Endothelial cell of umbilical vein (primary cell): ENCODE measurements at regions not wholly inside any gene's neighbourhood (a gene's known extent, or its start where the extent isn't known, plus 50 kb on each side); places are given as distances from the start of the nearest gene placed in this dataset.

Experiments used
- BruUV-seq: library from RNA; stranded (reverse); fragments of 400-500 nt; replicated peaks from 2 replicates; lab custom pipeline; 2021; lab: Mats Ljungman, UMichigan
- CTCF ChIA-PET: fragments of 300-600, 350-600 bp; sonication (Branson Sonifier 250); formaldehyde crosslinking; loops from one replicate; lab custom pipeline; 2021; ENCODE audit warnings: antibody characterized with exemption, inconsistent platforms; lab: Charles Lee
- POLR2A ChIA-PET: fragments of 300-600, 350-600 bp; sonication (Branson Sonifier 250); formaldehyde crosslinking; loops from one replicate; lab custom pipeline; 2021; ENCODE audit warnings: antibody characterized with exemption, inconsistent platforms; lab: Charles Lee
- DNase-seq: peaks from one replicate; pipeline ENCODE4 v3.0.0-alpha.2; 2011; ENCODE audit warnings: low read depth, low spot score
- FAIRE-seq: peaks from 2 replicates; lab custom pipeline; 2011; peaks lifted over from hg19 to GRCh38; lab: Jason Lieb, UNC
- H2AFZ ChIP-seq: 2 replicates; pipeline ENCODE4 v1.6.0; 2012; ENCODE audit warnings: low read depth, low read length, control low read depth, inconsistent platforms
- H3K27ac ChIP-seq: 2 replicates; pipeline ENCODE4 v1.5.1; 2011; ENCODE audit warnings: low read depth, mild to moderate bottlenecking, control low read depth, low read length, moderate library complexity; ENCODE audit not compliant: insufficient read depth
- H3K27me3 ChIP-seq, 2 experiments: 2 replicates each; pipeline versions ENCODE4 v1.6.0 to v1.6.1; 2011; ENCODE audit warnings: low read length in 2 of 2, mixed read lengths in 1 of 2; ENCODE audit not compliant: control insufficient read depth in 2 of 2, insufficient read depth in 2 of 2
- H3K36me3 ChIP-seq, 2 experiments: 2 replicates in 1 of 2; 3 replicates in 1 of 2; pipeline ENCODE4 v1.5.1; 2011; ENCODE audit warnings: low read length in 2 of 2, mild to moderate bottlenecking in 1 of 2, moderate library complexity in 1 of 2; ENCODE audit not compliant: control insufficient read depth in 2 of 2, insufficient read depth in 2 of 2; ENCODE audit errors: extremely low read depth in 1 of 2
- H3K4me1 ChIP-seq: 3 replicates; pipeline ENCODE4 v1.5.1; 2011; ENCODE audit warnings: mild to moderate bottlenecking, low read length; ENCODE audit not compliant: control insufficient read depth, insufficient read depth; ENCODE audit errors: extremely low read depth
- H3K4me2 ChIP-seq: 2 replicates; pipeline ENCODE4 v1.6.1; 2011; ENCODE audit warnings: low read length, control low read depth, mixed read lengths; ENCODE audit not compliant: insufficient read depth
- H3K4me3 ChIP-seq, 3 experiments: fragments of 200-600 bp in 1 of 3; sonication (generic), shearing (Covaris generic) in 1 of 3; replicated peaks in 1 of 3; 2 replicates each; pipeline ENCODE4 v1.5.1; 2011 to 2016; ENCODE audit warnings: control low read depth in 3 of 3, low read length in 3 of 3, mild to moderate bottlenecking in 2 of 3, inconsistent platforms in 1 of 3, low read depth in 1 of 3, moderate library complexity in 1 of 3; ENCODE audit not compliant: insufficient read depth in 1 of 3
- H3K79me2 ChIP-seq: 2 replicates; pipeline ENCODE4 v1.6.0; 2012; ENCODE audit warnings: low read length, inconsistent platforms; ENCODE audit not compliant: control insufficient read depth, insufficient read depth
- H3K9ac ChIP-seq: replicated peaks from 2 replicates; pipeline ENCODE3; 2011; ENCODE audit warnings: low read length, control low read depth; ENCODE audit not compliant: insufficient read depth; ENCODE audit errors: extremely low read depth
- H3K9me1 ChIP-seq: replicated peaks from 3 replicates; pipeline ENCODE4 v1.6.0; 2011; ENCODE audit warnings: mild to moderate bottlenecking, low read length; ENCODE audit not compliant: control insufficient read depth, insufficient read depth; ENCODE audit errors: extremely low read depth
- H3K9me3 ChIP-seq: replicated peaks from 2 replicates; pipeline ENCODE4 v1.5.1; 2012; ENCODE audit warnings: low read length, inconsistent platforms; ENCODE audit not compliant: control insufficient read depth, insufficient read depth
- H4K20me1 ChIP-seq: replicated peaks from 2 replicates; pipeline ENCODE3; 2011; ENCODE audit warnings: mild to moderate bottlenecking, low read length; ENCODE audit not compliant: control insufficient read depth, insufficient read depth; ENCODE audit errors: extremely low read depth
- CTCF ChIP-seq, 2 donors: IDR thresholded peaks; 1 replicate in 1 of 2; 2 replicates in 1 of 2; pipeline ENCODE4 v1.5.1; 2011; ENCODE audit warnings: low read length in 2 of 2, mild to moderate bottlenecking in 2 of 2, moderate library complexity in 2 of 2, control low read depth in 1 of 2, inconsistent platforms in 1 of 2, low read depth in 1 of 2; ENCODE audit not compliant: insufficient read depth in 1 of 2; ENCODE audit errors: extremely low read depth in 1 of 2
- EZH2 ChIP-seq: IDR thresholded peaks from 2 replicates; pipeline ENCODE4 v1.6.1; 2012; ENCODE audit warnings: borderline replicate concordance, low read depth, mild to moderate bottlenecking, moderate library complexity, low read length, inconsistent platforms; ENCODE audit not compliant: severe bottlenecking
- FOS ChIP-seq: IDR thresholded peaks from 2 replicates; pipeline ENCODE4 v1.6.1; 2011; ENCODE audit warnings: mild to moderate bottlenecking, low read length, moderate library complexity, borderline replicate concordance; ENCODE audit not compliant: insufficient read depth
- GATA2 ChIP-seq: IDR thresholded peaks from 2 replicates; pipeline ENCODE4 v1.7.0; 2011; ENCODE audit warnings: low read depth, mild to moderate bottlenecking, moderate library complexity, mixed read lengths, low read length; ENCODE audit not compliant: insufficient read length, insufficient read depth
- JUN ChIP-seq: IDR thresholded peaks from 2 replicates; pipeline ENCODE4 v1.6.1; 2011; ENCODE audit warnings: borderline replicate concordance, low read depth; ENCODE audit not compliant: insufficient read length, insufficient read depth
- MAX ChIP-seq: IDR thresholded peaks from 2 replicates; pipeline ENCODE4 v1.6.1; 2011; ENCODE audit not compliant: insufficient read depth, insufficient read length
- MYC ChIP-seq: IDR thresholded peaks from one replicate; pipeline ENCODE4 v1.6.1; 2011; ENCODE audit warnings: mild to moderate bottlenecking, low read depth, low read length
- POLR2A ChIP-seq: IDR thresholded peaks from 2 replicates; pipeline ENCODE4 v1.6.1; 2012; ENCODE audit warnings: low read depth, mild to moderate bottlenecking, control low read depth, low read length
- POLR2AphosphoS5 ChIP-seq: IDR thresholded peaks from 2 replicates; pipeline ENCODE4 v1.6.1; 2012; ENCODE audit warnings: low read depth, mild to moderate bottlenecking, control low read depth, low read length, moderate library complexity; ENCODE audit not compliant: insufficient read depth
- dilution Hi-C: fragments of 300-500 bp; cut with MboI; formaldehyde crosslinking; loops from one replicate; pipeline ENCODE4 v1.15.0; 2019; ENCODE audit warnings: low sequenced_read_pairs; ENCODE audit not compliant: extremely low pct_ligation_motif_present
- intact Hi-C: fragments of 100-400 bp; cut with micrococcal nuclease; formaldehyde crosslinking; loops from one replicate; pipeline ENCODE4 v1.10.0; 2022

GRCh38 chr18:55031576-55031975 lies 72.3 kb upstream of the CCDC68 start:
- no peaks in the 10 kb centered on the region for H3K4me1 ChIP-seq
- H3K9me1 ChIP-seq: no peaks in the 10 kb centered on the region
- dilution Hi-C loops: no loop called here
- no peak for DNase-seq
- TF ChIP-seq FOS: no peak
- TF ChIP-seq CTCF (IDR thresholded peaks at IDR 0.05; ENCODE audit: extremely low read depth in 1 of 2, insufficient read depth in 1 of 2, low read depth in 1 of 2, low read length in 2 of 2): no peak
- TF ChIP-seq GATA2: no peak
- TF ChIP-seq JUN: no peak
- no peak for TF ChIP-seq EZH2
- no peak for TF ChIP-seq POLR2A
- TF ChIP-seq MAX: no peak
- TF ChIP-seq POLR2AphosphoS5: no peak
- no peak for TF ChIP-seq MYC
- H3K4me2 ChIP-seq: no peak overlapping the region
- no peak overlapping the region for H2AFZ ChIP-seq
- H3K27me3 ChIP-seq: peaks cover 5 to 21% of the 10 kb centered on the region in 2 experiments
- no peak overlapping the region for H3K27ac ChIP-seq
- no peak overlapping the region for H3K4me3 ChIP-seq
- POLR2A ChIA-PET: no interaction called here
- H3K79me2 ChIP-seq: no peaks in the 10 kb centered on the region
- no peak overlapping the region for H3K9ac ChIP-seq
- H3K36me3 ChIP-seq: no peaks in the 10 kb centered on the region
- no peak for FAIRE-seq
- CTCF ChIA-PET: no interaction called here
- BruUV-seq: no TSS peak
- intact Hi-C loops: no loop called here
- H3K9me3 ChIP-seq: no peaks in the 10 kb centered on the region
- no peaks in the 10 kb centered on the region for H4K20me1 ChIP-seq
